ENCODE measurements at regions not wholly inside any gene's neighbourhood (a gene's known extent, or its start where the extent isn't known, plus 50 kb on each side); places are given as distances from the start of the nearest gene placed in this dataset.
"Not testable (repeated sequence)": the region's sequence is repeated elsewhere in the genome, so short reads cannot be mapped to it uniquely, and the experiment has no call there.

- Histone ChIP-seq H3K36me3 (ENCODE audit: control insufficient read depth in 4 of 4, insufficient read depth in 3 of 4, low read depth in 1 of 4, low read length in 3 of 4) (no peaks in the 10 kb centered on the region), H3K4me1 (ENCODE audit: control insufficient read depth in 4 of 4, insufficient read depth in 4 of 4, low read length in 3 of 4) (no peaks in the 10 kb centered on the region)
These were observed 286.1 kb downstream of the RAB38 start for GRCh38 chr11:87889126-87889525.

DNA sequence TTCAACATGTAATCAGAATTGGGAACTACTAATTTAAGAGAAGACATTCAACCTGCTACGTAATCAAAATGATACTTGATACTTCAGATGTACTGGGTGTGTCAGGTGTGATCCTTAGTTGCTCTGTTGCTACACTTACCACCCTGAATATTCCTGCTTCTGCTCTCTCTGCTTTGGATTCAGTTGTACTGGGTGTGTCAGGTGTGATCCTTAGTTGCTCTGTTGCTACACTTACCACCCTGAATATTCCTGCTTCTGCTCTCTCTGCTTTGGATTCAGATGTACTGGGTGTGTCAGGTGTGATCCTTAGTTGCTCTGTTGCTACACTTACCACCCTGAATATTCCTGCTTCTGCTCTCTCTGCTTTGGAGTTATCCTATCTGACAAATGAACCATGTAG, 290.2 kb downstream of the RAB38 start:
- not testable (repeated sequence) for H3K9ac ChIP-seq (ENCODE audit: low read depth in 1 of 2, low read length in 2 of 2); H3K27me3 ChIP-seq (ENCODE audit: control insufficient read depth in 4 of 4, insufficient read depth in 4 of 4, low read length in 3 of 4); DNase-seq (ENCODE audit: low spot score); H3K4me1 ChIP-seq (ENCODE audit: control insufficient read depth in 4 of 4, insufficient read depth in 4 of 4, low read length in 3 of 4); H3K36me3 ChIP-seq (ENCODE audit: control insufficient read depth in 4 of 4, insufficient read depth in 3 of 4, low read depth in 1 of 4, low read length in 3 of 4); H3K9me3 ChIP-seq (ENCODE audit: control insufficient read depth in 4 of 4, low read length in 3 of 4); H3K27ac ChIP-seq (ENCODE audit: low read depth in 1 of 2, low read length in 2 of 2); H3K4me3 ChIP-seq (ENCODE audit: low read depth in 1 of 3, low read length in 3 of 3)
- 88% methylated on average over 1 of the region's 1 CpG for WGBS

More at GRCh38 chr11:87889126-87889525, 286.1 kb downstream of the RAB38 start:
- H3K9me3 ChIP-seq (ENCODE audit: control insufficient read depth in 4 of 4, low read length in 3 of 4), result no peaks in the 10 kb centered on the region
- H3K27me3 ChIP-seq (ENCODE audit: control insufficient read depth in 4 of 4, insufficient read depth in 4 of 4, low read length in 3 of 4), result no peaks in the 10 kb centered on the region
- H3K4me3 ChIP-seq (ENCODE audit: low read depth in 1 of 3, low read length in 3 of 3), result no peak overlapping the region
- no peak for TF ChIP-seq RAD21 (IDR thresholded peaks at IDR 0.05)
- TF ChIP-seq JUND (IDR thresholded peaks at IDR 0.05), result no peak
- no peak for TF ChIP-seq CTCF (IDR thresholded peaks at IDR 0.05; ENCODE audit: low read depth, low read length, missing input control)
- TF ChIP-seq NR2F2 (IDR thresholded peaks at IDR 0.05), result no peak
- no peak for TF ChIP-seq HNF4A (conservative IDR thresholded peaks at IDR 0.05)
- TF ChIP-seq TAF1 (conservative IDR thresholded peaks at IDR 0.05), result no peak
- TF ChIP-seq, protein P1, sequence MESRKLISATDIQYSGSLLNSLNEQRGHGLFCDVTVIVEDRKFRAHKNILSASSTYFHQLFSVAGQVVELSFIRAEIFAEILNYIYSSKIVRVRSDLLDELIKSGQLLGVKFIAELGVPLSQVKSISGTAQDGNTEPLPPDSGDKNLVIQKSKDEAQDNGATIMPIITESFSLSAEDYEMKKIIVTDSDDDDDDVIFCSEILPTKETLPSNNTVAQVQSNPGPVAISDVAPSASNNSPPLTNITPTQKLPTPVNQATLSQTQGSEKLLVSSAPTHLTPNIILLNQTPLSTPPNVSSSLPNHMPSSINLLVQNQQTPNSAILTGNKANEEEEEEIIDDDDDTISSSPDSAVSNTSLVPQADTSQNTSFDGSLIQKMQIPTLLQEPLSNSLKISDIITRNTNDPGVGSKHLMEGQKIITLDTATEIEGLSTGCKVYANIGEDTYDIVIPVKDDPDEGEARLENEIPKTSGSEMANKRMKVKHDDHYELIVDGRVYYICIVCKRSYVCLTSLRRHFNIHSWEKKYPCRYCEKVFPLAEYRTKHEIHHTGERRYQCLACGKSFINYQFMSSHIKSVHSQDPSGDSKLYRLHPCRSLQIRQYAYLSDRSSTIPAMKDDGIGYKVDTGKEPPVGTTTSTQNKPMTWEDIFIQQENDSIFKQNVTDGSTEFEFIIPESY (IDR thresholded peaks at IDR 0.05), result no peak
- TF ChIP-seq, protein P2, sequence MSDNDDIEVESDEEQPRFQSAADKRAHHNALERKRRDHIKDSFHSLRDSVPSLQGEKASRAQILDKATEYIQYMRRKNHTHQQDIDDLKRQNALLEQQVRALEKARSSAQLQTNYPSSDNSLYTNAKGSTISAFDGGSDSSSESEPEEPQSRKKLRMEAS (IDR thresholded peaks at IDR 0.05), result no peak
- no peak for TF ChIP-seq RXRA (IDR thresholded peaks at IDR 0.05)
- TF ChIP-seq REST (IDR thresholded peaks at IDR 0.05), result no peak
- no peak for TF ChIP-seq FOXA2 (IDR thresholded peaks at IDR 0.05)
- TF ChIP-seq, protein P3, sequence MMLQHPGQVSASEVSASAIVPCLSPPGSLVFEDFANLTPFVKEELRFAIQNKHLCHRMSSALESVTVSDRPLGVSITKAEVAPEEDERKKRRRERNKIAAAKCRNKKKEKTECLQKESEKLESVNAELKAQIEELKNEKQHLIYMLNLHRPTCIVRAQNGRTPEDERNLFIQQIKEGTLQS (IDR thresholded peaks at IDR 0.05), result no peak
- no peak for TF ChIP-seq SP1 (IDR thresholded peaks at IDR 0.05)
- no peak for TF ChIP-seq GABPA (IDR thresholded peaks at IDR 0.05 in 1 of 2, conservative IDR thresholded peaks at IDR 0.05 in 1 of 2)
- no peak for TF ChIP-seq HNF4G (IDR thresholded peaks at IDR 0.05)
- TF ChIP-seq FOXA1 (IDR thresholded peaks at IDR 0.05), result no peak
- no peak for TF ChIP-seq EGR1 (IDR thresholded peaks at IDR 0.05; ENCODE audit: low read depth in 2 of 2)
- TF ChIP-seq YY1 (IDR thresholded peaks at IDR 0.05), result no peak
- DNase-seq (ENCODE audit: low spot score), result no peak
- no peak overlapping the region for H3K9ac ChIP-seq (ENCODE audit: low read depth in 1 of 2, low read length in 2 of 2)
- H3K27ac ChIP-seq (ENCODE audit: low read depth in 1 of 2, low read length in 2 of 2), result no peak overlapping the region

All from liver (tissue), 8 donors.